HL-60 (cell line): ENCODE measurements at regions not wholly inside any gene's neighbourhood (a gene's known extent, or its start where the extent isn't known, plus 50 kb on each side); places are given as distances from the start of the nearest gene placed in this dataset.

ENCODE experiments used
- DNase-seq, 2 experiments: peaks; one replicate each; pipeline ENCODE4 v3.0.0-alpha.2; 2010 to 2020; ENCODE audit warnings: low read depth in 1 of 2, low spot score in 1 of 2
- H3K27ac ChIP-seq: fragments of 250-450 bp; sonication (Bioruptor Pico); replicated peaks from 2 replicates; pipeline ENCODE4 v1.5.1; 2020; ENCODE audit warnings: mild to moderate bottlenecking, moderate library complexity
- H3K27me3 ChIP-seq: fragments of 250-450 bp; sonication (Bioruptor Pico); 2 replicates; pipeline ENCODE4 v1.5.1; 2021; ENCODE audit warnings: mild to moderate bottlenecking, moderate library complexity; ENCODE audit not compliant: insufficient read depth, poor library complexity, severe bottlenecking
- H3K4me3 ChIP-seq: replicated peaks from 2 replicates; pipeline ENCODE4 v1.5.1; 2011; ENCODE audit warnings: mild to moderate bottlenecking, control low read depth, low read length; ENCODE audit not compliant: insufficient read depth
- GABPA ChIP-seq: IDR thresholded peaks from 2 replicates; pipeline ENCODE4 v1.6.1; 2012; ENCODE audit warnings: low read depth
- POLR2AphosphoS5 ChIP-seq: IDR thresholded peaks from 2 replicates; pipeline ENCODE4 v1.6.1; 2012; ENCODE audit warnings: low read depth
- SPI1 ChIP-seq: IDR thresholded peaks from 2 replicates; pipeline ENCODE4 v1.6.1; 2012; ENCODE audit warnings: low read depth, mild to moderate bottlenecking, borderline replicate concordance
- TF ChIP-seq, protein P1 (sequence below): IDR thresholded peaks from one replicate; pipeline ENCODE4 v1.5.1; 2011; ENCODE audit warnings: low read length, control low read depth, inconsistent platforms; ENCODE audit not compliant: insufficient read depth
- TF ChIP-seq, protein P2 (sequence below): IDR thresholded peaks from 2 replicates; pipeline ENCODE4 v1.6.1; 2012; ENCODE audit warnings: low read depth; ENCODE audit not compliant: insufficient replicate concordance

DNA sequence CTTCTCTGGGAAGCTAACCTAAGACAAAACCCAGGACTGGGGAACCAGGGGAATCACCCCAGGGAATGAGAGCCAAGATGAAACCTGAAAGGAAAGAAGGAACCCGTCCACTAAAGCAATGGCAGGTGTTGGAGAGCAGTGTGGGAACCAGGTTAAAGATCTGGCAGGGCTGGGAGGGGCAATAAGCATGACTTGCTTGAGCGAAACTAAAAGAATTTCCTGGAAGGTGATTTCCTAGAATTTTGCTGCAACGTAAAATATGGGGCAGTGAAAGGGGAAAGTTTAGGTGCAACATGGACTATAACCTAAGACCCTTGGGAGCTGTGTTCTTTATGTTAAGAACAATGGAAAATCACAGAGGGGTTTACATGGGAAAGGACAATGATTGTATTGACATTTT, 126.2 kb upstream of the SSTR4 start:
- DNase-seq = no peak
- H3K27me3 ChIP-seq = no peaks in the 10 kb centered on the region

DNA sequence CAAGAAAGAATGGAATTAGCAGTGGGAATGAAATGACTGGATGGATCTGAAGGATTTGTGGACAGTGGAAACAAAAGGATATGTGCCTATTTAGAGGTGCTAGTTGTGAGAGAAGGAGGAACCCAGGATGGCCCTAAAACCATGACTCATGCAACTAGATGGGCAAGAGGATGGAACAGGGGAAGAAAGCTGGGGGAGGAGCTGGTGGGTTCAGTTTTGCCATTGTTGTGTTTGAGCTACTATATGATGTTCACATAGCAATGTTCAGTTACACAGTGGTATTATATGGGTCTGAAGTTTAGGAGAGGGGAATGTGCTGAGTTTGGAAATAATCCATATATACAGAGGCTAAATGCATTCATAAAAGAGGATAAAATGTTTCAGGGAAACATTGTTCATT, 125.7 kb upstream of the SSTR4 start:
- no peaks in the 10 kb centered on the region for H3K27me3 ChIP-seq
- H3K27ac ChIP-seq = no peak overlapping the region
- H3K4me3 ChIP-seq = no peak overlapping the region
- TF ChIP-seq SPI1 (no peak), POLR2AphosphoS5 (no peak), GABPA (no peak)
- TF ChIP-seq, protein P1, sequence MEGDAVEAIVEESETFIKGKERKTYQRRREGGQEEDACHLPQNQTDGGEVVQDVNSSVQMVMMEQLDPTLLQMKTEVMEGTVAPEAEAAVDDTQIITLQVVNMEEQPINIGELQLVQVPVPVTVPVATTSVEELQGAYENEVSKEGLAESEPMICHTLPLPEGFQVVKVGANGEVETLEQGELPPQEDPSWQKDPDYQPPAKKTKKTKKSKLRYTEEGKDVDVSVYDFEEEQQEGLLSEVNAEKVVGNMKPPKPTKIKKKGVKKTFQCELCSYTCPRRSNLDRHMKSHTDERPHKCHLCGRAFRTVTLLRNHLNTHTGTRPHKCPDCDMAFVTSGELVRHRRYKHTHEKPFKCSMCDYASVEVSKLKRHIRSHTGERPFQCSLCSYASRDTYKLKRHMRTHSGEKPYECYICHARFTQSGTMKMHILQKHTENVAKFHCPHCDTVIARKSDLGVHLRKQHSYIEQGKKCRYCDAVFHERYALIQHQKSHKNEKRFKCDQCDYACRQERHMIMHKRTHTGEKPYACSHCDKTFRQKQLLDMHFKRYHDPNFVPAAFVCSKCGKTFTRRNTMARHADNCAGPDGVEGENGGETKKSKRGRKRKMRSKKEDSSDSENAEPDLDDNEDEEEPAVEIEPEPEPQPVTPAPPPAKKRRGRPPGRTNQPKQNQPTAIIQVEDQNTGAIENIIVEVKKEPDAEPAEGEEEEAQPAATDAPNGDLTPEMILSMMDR = no peak
- TF ChIP-seq, protein P2, sequence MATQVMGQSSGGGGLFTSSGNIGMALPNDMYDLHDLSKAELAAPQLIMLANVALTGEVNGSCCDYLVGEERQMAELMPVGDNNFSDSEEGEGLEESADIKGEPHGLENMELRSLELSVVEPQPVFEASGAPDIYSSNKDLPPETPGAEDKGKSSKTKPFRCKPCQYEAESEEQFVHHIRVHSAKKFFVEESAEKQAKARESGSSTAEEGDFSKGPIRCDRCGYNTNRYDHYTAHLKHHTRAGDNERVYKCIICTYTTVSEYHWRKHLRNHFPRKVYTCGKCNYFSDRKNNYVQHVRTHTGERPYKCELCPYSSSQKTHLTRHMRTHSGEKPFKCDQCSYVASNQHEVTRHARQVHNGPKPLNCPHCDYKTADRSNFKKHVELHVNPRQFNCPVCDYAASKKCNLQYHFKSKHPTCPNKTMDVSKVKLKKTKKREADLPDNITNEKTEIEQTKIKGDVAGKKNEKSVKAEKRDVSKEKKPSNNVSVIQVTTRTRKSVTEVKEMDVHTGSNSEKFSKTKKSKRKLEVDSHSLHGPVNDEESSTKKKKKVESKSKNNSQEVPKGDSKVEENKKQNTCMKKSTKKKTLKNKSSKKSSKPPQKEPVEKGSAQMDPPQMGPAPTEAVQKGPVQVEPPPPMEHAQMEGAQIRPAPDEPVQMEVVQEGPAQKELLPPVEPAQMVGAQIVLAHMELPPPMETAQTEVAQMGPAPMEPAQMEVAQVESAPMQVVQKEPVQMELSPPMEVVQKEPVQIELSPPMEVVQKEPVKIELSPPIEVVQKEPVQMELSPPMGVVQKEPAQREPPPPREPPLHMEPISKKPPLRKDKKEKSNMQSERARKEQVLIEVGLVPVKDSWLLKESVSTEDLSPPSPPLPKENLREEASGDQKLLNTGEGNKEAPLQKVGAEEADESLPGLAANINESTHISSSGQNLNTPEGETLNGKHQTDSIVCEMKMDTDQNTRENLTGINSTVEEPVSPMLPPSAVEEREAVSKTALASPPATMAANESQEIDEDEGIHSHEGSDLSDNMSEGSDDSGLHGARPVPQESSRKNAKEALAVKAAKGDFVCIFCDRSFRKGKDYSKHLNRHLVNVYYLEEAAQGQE = no peak
- DNase-seq = no peak

More for the DNA sequence above, 126.2 kb upstream of the SSTR4 start:
- TF ChIP-seq SPI1 (no peak), GABPA (no peak), POLR2AphosphoS5 (no peak)
- TF ChIP-seq, protein P2 = no peak
- H3K4me3 ChIP-seq = no peak overlapping the region
- H3K27ac ChIP-seq = no peak overlapping the region

DNA sequence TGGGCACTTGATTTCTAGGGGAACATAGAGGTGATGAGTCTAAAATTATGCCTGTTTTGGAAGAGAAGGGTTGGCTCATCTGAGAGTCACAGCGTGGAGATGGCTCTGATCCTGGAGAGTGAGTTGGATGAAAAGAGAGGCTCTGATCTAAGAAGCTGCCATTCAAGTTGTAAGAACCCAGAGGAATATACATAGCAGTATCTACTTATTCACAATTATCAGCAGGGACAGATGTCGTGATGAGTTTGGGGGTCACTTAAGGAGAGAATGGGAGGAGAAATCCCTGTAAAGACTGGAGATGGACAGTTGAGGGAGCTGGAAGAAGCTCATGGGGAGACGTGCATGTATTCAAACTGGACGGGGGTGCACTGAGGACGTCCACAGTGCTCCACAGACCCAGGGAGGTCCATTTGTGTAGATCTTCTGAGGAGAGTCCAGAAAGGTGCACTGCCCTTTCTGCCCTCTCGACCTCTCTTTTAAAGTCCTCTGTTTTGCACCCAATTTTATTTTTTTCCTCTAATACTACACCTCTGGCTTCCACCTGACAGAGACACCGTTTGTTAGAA, 124.7 kb upstream of the SSTR4 start:
- H3K27ac ChIP-seq = no peak overlapping the region
- no peak overlapping the region for H3K4me3 ChIP-seq
- no peaks in the 10 kb centered on the region for H3K27me3 ChIP-seq
- no peak for DNase-seq
- TF ChIP-seq SPI1 (no peak), POLR2AphosphoS5 (no peak), GABPA (no peak)
- TF ChIP-seq, protein P1 = no peak
- TF ChIP-seq, protein P2 = no peak
